ENCODE measurements at regions not wholly inside any gene's neighbourhood (a gene's known extent, or its start where the extent isn't known, plus 50 kb on each side); places are given as distances from the start of the nearest gene placed in this dataset.

GRCh38 chr9:119611565-119611964 lies 242.3 kb upstream of the BRINP1 start:
- no peak for TF ChIP-seq CTCF (IDR thresholded peaks at IDR 0.05 in 8 of 11, conservative IDR thresholded peaks at IDR 0.05 in 3 of 11)
- TF ChIP-seq POLR2A (IDR thresholded peaks at IDR 0.05), result no peak
- TF ChIP-seq POLR2AphosphoS5 (IDR thresholded peaks at IDR 0.05), result no peak

Data from spleen (tissue), 7 donors.